HCT116 (cell line): ENCODE measurements at regions not wholly inside any gene's neighbourhood (a gene's known extent, or its start where the extent isn't known, plus 50 kb on each side); places are given as distances from the start of the nearest gene placed in this dataset.

ENCODE experiments used
- EZH2 ChIP-seq: fragments of 200-600 bp; sonication (generic); IDR thresholded peaks from 2 replicates; pipeline ENCODE4 v1.6.1; 2017; ENCODE audit warnings: antibody characterized with exemption, mixed run types
- POLR2A ChIP-seq: IDR thresholded peaks from 2 replicates; pipeline ENCODE4 v1.7.0; 2011; ENCODE audit warnings: borderline replicate concordance; ENCODE audit not compliant: insufficient read depth, insufficient read length; ENCODE audit errors: extremely low read depth
- TF ChIP-seq, protein P1 (sequence below), 3 experiments: fragments of 200-600 bp in 1 of 3; sonication (generic) in 1 of 3; IDR thresholded peaks in 2 of 3; conservative IDR thresholded peaks in 1 of 3; 2 replicates each; pipeline ENCODE4 v1.5.1; 2012 to 2017; ENCODE audit warnings: low read depth in 2 of 3, low read length in 2 of 3, antibody characterized with exemption in 1 of 3, borderline replicate concordance in 1 of 3, control low read depth in 1 of 3, mild to moderate bottlenecking in 1 of 3, mixed read lengths in 1 of 3, mixed run types in 1 of 3, moderate library complexity in 1 of 3; ENCODE audit not compliant: insufficient read depth in 1 of 3

- TF ChIP-seq, protein P1, sequence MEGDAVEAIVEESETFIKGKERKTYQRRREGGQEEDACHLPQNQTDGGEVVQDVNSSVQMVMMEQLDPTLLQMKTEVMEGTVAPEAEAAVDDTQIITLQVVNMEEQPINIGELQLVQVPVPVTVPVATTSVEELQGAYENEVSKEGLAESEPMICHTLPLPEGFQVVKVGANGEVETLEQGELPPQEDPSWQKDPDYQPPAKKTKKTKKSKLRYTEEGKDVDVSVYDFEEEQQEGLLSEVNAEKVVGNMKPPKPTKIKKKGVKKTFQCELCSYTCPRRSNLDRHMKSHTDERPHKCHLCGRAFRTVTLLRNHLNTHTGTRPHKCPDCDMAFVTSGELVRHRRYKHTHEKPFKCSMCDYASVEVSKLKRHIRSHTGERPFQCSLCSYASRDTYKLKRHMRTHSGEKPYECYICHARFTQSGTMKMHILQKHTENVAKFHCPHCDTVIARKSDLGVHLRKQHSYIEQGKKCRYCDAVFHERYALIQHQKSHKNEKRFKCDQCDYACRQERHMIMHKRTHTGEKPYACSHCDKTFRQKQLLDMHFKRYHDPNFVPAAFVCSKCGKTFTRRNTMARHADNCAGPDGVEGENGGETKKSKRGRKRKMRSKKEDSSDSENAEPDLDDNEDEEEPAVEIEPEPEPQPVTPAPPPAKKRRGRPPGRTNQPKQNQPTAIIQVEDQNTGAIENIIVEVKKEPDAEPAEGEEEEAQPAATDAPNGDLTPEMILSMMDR (IDR thresholded peaks at IDR 0.05 in 2 of 3, conservative IDR thresholded peaks at IDR 0.05 in 1 of 3; ENCODE audit: borderline replicate concordance in 1 of 3, insufficient read depth in 1 of 3, low read depth in 2 of 3, low read length in 2 of 3) = no peak
- TF ChIP-seq POLR2A (no peak), EZH2 (no peak)
Measured at GRCh38 chr20:50312002-50312681, 121.5 kb downstream of the CEBPB start.
